Loucy (cell line): ENCODE measurements at regions not wholly inside any gene's neighbourhood (a gene's known extent, or its start where the extent isn't known, plus 50 kb on each side); places are given as distances from the start of the nearest gene placed in this dataset.

Experiments
- CTCF ChIP-seq: fragments of 200-600 bp; sonication (generic); conservative IDR thresholded peaks from 2 replicates; pipeline ENCODE4 v1.5.1; 2014; ENCODE audit warnings: mild to moderate bottlenecking, antibody characterized with exemption, low read length
- EZH2phosphoT487 ChIP-seq: fragments of 200-600 bp; IDR thresholded peaks from 2 replicates; pipeline ENCODE4 v1.6.1; 2018; ENCODE audit warnings: antibody characterized with exemption, mild to moderate bottlenecking, moderate library complexity, borderline replicate concordance

- TF ChIP-seq CTCF = no peak
- TF ChIP-seq EZH2phosphoT487 = no peak
Measured at GRCh38 chr2:12277241-12278034, 439.3 kb upstream of the TRIB2 start.
